Stimulated activated naive CD8-positive, alpha-beta T cell treated with anti-CD3 and anti-CD28 coated beads, Interleukin-15, Interleukin-2, amounts not matched to agents 100 U/mL and 50 U/mL, for 24 hours (primary cell): ENCODE measurements at regions not wholly inside any gene's neighbourhood (a gene's known extent, or its start where the extent isn't known, plus 50 kb on each side); places are given as distances from the start of the nearest gene placed in this dataset.
"Not testable (repeated sequence)": the region's sequence is repeated elsewhere in the genome, so short reads cannot be mapped to it uniquely, and the experiment has no call there.

Source experiments
- ATAC-seq: fragments of 150-1000 bp; cut with Tn5 transposase; one replicate; pipeline ENCODE4 v1.10.0; 2021
- DNase-seq: peaks from one replicate; pipeline ENCODE4 v3.0.0; 2021

- no peak for DNase-seq
- no peak for ATAC-seq
Measured at GRCh38 chr4:13988353-13989305, 361.1 kb upstream of the BOD1L1 start.

- ATAC-seq (no peak), DNase-seq (no peak)
Measured at GRCh38 chr4:13989501-13989900, 362.0 kb upstream of the BOD1L1 start.

- no peak for ATAC-seq
- no peak for DNase-seq
Measured at GRCh38 chr4:13990596-13991589, 363.4 kb upstream of the BOD1L1 start.

GRCh38 chr4:13992041-13992440 lies 364.5 kb upstream of the BOD1L1 start:
- DNase-seq, result no peak
- ATAC-seq, result no peak

- ATAC-seq, result no peak
- no peak for DNase-seq
Measured at GRCh38 chr4:13992975-13993520, 365.5 kb upstream of the BOD1L1 start.

- DNase-seq, result no peak
- no peak for ATAC-seq
Measured at GRCh38 chr4:13994016-13994415, 366.5 kb upstream of the BOD1L1 start.

- DNase-seq, result no peak
- no peak for ATAC-seq
Measured at GRCh38 chr4:13998850-13999445, 371.4 kb upstream of the BOD1L1 start.

- ATAC-seq (no peak), DNase-seq (no peak)
Measured at GRCh38 chr4:14000091-14000814, 372.7 kb upstream of the BOD1L1 start.

- not testable (repeated sequence) for ATAC-seq, DNase-seq
Measured at GRCh38 chr4:14002331-14002730, 374.8 kb upstream of the BOD1L1 start.

- ATAC-seq, result no peak
- no peak for DNase-seq
Measured at GRCh38 chr4:14008494-14008893, 381.0 kb upstream of the BOD1L1 start.

GRCh38 chr4:14018191-14018853 lies 390.8 kb upstream of the BOD1L1 start:
- ATAC-seq, result no peak
- no peak for DNase-seq

GRCh38 chr4:14022456-14022855 lies 394.9 kb upstream of the BOD1L1 start:
- no peak for DNase-seq
- ATAC-seq, result no peak

- DNase-seq (no peak), ATAC-seq (no peak)
Measured at GRCh38 chr4:14023036-14023435, 395.5 kb upstream of the BOD1L1 start.

- DNase-seq (no peak), ATAC-seq (no peak)
Measured at GRCh38 chr4:14023896-14024295, 396.4 kb upstream of the BOD1L1 start.

- ATAC-seq (no peak), DNase-seq (no peak)
Measured at GRCh38 chr4:14025111-14025510, 397.6 kb upstream of the BOD1L1 start.

- no peak for DNase-seq
- ATAC-seq, result no peak
Measured at GRCh38 chr4:14025891-14026290, 398.4 kb upstream of the BOD1L1 start.

- DNase-seq, result no peak
- ATAC-seq, result no peak
Measured at GRCh38 chr4:14028862-14029261, 401.3 kb upstream of the BOD1L1 start.

GRCh38 chr4:14035076-14035475 lies 407.6 kb upstream of the BOD1L1 start:
- DNase-seq, result no peak
- no peak for ATAC-seq

- ATAC-seq (no peak), DNase-seq (no peak)
Measured at GRCh38 chr4:14043203-14043602, 415.7 kb upstream of the BOD1L1 start.

- ATAC-seq (no peak), DNase-seq (no peak)
Measured at GRCh38 chr4:14046642-14047041, 419.1 kb upstream of the BOD1L1 start.

GRCh38 chr4:14047840-14048239 lies 420.3 kb upstream of the BOD1L1 start:
- no peak for DNase-seq
- ATAC-seq, result no peak
